ENCODE measurements at regions not wholly inside any gene's neighbourhood (a gene's known extent, or its start where the extent isn't known, plus 50 kb on each side); places are given as distances from the start of the nearest gene placed in this dataset.

DNA sequence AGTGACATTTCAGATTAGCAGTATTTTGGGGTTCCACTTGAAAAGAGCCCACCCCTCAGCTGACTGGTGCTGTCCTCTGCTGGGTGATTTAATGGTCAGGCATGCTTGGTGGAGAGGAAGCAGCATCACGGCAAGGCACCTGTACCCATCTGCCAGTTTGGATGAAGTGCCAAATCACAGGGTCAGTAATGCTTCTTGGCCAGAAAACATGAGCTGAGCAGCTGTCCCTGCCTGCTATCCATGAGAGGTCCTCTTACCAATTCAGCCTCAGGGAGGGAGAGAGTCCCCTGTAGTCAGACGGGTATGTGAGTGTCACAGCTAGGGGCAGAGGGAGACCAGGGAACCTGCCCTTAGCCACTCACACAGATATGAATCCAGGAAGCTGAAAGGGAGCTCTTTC is 137.9 kb downstream of the SEC61B start:
- DNase-seq (ENCODE audit: low read depth, low spot score): no peak
- H3K27ac ChIP-seq: no peak overlapping the region

- no peak overlapping the region for H3K27ac ChIP-seq
- no peak for DNase-seq (ENCODE audit: low read depth, low spot score)
Observed at GRCh38 chr9:99361817-99362216, 139.7 kb downstream of the SEC61B start.

DNA sequence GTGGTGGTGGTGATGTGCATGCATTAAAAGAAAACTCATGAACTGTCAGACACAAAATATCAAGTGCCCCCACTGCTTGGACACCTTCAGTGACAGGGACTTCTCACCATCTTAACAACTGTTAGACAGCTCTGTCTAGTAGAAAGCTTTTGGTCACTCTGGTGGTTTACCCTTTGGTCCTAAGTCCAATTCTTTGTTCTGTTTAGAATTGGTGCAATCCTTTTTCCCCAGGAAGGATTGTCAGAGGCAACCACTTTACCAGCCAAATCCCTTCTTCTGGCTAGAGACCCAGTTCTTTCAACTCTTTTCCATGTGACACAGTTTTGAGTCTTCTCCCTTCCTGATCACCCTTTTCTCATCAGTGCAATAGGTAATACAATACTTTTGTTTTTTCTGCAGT is 140.2 kb downstream of the SEC61B start:
- no peak for DNase-seq (ENCODE audit: low read depth, low spot score)
- no peak overlapping the region for H3K27ac ChIP-seq

DNA sequence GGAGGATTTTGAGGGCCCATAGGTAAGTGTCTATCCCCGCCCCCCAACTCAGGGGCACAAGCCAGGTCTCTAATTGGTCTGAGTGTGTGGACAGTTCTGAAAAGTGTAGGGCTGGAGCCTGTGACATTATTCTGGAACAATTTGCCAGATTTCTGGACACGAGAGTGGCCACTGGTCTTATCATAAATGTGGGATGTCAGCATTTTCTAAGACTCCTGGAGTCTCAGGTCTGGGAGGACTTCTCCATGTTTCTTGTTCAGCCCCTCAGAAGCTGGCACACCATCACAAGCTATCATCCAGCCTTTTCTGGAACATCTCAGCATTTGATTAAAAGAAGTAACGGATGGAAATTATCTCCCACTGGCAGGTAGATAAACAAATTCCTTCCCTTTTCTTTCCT is 141.4 kb downstream of the SEC61B start:
- no peak for DNase-seq (ENCODE audit: low read depth, low spot score)
- H3K27ac ChIP-seq: no peak overlapping the region

GRCh38 chr9:99365233-99365980 is 143.3 kb downstream of the SEC61B start:
- no peak for DNase-seq (ENCODE audit: low read depth, low spot score)
- H3K27ac ChIP-seq: no peak overlapping the region

DNA sequence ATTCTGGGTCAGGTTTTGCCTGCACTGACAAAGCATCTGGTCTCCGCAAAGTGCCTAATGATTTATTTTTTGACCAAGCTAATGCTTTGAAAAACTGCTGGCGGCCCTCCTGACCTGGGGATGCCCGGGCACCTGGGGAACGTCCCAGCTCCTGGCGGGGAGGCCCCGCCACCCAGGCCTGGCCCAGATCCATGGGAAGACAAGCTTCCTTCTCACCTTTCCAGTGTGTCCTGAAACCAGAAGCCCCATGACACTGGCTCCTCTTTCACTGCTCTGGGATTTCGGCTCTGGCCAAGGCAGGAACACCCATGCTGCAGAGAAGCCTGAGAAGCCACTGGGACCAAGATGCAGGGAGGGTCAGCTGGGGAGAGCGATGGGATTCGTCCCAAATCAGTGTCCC is 144.1 kb downstream of the SEC61B start:
- no peak overlapping the region for H3K27ac ChIP-seq
- DNase-seq (ENCODE audit: low read depth, low spot score): no peak

- no peak for DNase-seq (ENCODE audit: low read depth, low spot score)
- H3K27ac ChIP-seq: no peak overlapping the region
Observed at GRCh38 chr9:99366621-99367020, 144.5 kb downstream of the SEC61B start.

DNA sequence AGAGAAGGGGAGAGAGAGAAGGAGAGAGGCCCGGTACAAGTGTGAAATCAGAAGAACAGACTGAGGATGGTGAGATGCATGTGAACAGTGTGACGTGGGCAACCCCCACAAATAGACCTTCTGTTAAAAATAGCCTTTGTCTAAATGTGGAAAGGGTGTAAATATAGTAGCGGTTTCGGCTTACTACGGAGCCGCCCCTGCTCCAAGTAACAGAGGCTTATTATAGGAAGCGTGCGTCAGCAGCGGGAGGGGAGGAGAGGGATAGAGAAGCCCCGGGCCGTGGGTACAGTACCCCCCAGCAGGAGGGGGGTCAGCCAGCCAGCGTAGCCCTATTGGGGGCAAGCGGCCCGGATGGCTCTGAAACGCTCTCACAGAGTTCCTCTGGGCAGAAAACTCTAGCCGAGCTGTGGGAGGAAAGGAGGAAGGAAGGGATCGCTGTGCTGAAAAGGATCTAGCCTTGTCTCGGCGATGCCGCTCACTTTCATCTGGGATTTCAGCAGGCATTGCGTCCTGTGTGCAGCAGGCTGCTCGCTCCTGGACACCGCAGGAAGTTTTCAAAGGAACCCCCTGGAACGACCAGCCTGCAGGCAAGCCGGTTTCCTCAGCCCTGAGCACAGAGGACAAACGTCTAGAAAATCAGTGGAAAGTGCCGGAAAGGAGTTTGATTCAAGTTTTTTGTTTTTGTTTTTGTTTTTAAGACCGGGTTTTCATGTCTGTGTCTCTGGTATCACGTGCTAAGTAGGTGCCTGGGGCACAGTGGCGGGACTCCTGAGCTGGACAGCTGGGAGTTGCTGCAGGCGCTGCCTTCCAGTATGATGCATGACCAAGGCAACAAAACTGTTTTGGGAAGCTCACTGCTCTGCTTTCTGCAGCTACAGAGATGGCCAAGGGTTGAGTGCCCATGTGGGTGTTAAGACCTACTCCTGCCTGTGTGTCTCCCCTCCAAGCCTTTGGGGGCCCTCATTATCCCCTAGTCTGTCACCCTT is 146.6 kb downstream of the SEC61B start:
- DNase-seq (ENCODE audit: low read depth, low spot score): no peak
- H3K27ac ChIP-seq: no peak overlapping the region

- no peak for DNase-seq (ENCODE audit: low read depth, low spot score)
- no peak overlapping the region for H3K27ac ChIP-seq
Observed at GRCh38 chr9:99369327-99369722, 147.2 kb downstream of the SEC61B start.

DNA sequence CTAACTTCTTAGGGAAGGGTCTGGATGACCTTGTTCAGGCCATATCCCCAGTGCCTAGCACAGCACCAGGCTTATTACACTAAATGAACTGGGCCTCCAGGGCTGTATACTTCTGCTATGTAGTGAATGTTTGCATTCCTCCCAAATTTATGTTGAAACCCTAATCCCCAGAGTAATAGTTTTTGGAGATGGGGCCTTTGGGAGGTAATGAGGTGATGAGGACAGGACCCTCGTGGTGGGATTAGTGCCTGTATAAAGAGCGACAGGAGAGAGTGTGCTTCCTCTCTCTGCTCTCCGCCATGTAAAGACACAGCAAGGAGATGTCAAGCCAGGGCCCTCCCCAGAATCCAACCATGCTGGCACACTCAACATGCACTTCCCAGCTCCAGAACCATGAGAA is 148.3 kb downstream of the SEC61B start:
- DNase-seq (ENCODE audit: low read depth, low spot score): no peak
- H3K27ac ChIP-seq: no peak overlapping the region

- no peak overlapping the region for H3K27ac ChIP-seq
- no peak for DNase-seq (ENCODE audit: low read depth, low spot score)
Observed at GRCh38 chr9:99371376-99371775, 149.3 kb downstream of the SEC61B start.

GRCh38 chr9:99373912-99374311 is 151.8 kb downstream of the SEC61B start:
- DNase-seq (ENCODE audit: low read depth, low spot score): no peak
- no peak overlapping the region for H3K27ac ChIP-seq

DNA sequence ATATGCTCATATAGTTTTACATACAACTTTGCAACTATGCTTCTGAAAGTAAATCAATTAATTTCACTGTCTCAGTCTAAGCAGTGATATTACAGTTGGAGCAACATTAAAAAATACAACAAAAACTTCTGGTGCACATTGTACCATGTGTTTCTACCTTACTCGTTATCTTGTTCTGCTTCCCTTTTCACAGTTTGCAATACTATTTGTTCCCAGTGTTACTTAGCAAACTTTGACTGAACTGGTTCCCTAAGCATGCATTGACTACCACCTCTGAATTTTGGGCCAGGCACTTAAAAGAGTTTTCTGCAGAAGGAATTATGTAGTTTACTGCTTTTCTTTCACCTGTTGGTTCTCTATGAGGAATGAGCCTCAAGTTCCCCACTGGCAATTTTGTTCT is 152.7 kb downstream of the SEC61B start:
- DNase-seq (ENCODE audit: low read depth, low spot score): no peak
- H3K27ac ChIP-seq: no peak overlapping the region

- no peak for DNase-seq (ENCODE audit: low read depth, low spot score)
- H3K27ac ChIP-seq: no peak overlapping the region
Observed at GRCh38 chr9:99375481-99375880, 153.4 kb downstream of the SEC61B start.

GRCh38 chr9:99377790-99378775 is 156.0 kb downstream of the SEC61B start:
- no peak overlapping the region for H3K27ac ChIP-seq
- DNase-seq (ENCODE audit: low read depth, low spot score): no peak

DNA sequence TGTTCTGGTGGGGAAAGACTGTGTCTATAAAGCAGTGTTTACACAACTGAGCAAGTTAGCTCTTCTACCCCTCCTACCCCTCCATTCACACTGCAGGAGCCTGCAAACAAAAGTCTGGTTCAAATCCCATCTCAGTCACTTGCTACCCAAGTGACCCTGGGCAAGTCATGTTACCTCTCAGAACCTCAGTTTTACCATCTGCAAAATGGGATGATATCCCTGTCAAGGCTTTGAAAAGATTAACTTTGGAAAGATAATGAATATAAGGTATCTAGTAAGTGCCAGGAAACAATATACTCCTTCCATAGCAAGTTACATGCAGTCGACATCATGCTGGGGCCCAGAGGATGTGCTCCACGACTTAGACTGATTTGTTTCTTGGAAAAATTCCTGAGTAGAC is 161.5 kb downstream of the SEC61B start:
- DNase-seq (ENCODE audit: low read depth, low spot score): no peak
- no peak overlapping the region for H3K27ac ChIP-seq

DNA sequence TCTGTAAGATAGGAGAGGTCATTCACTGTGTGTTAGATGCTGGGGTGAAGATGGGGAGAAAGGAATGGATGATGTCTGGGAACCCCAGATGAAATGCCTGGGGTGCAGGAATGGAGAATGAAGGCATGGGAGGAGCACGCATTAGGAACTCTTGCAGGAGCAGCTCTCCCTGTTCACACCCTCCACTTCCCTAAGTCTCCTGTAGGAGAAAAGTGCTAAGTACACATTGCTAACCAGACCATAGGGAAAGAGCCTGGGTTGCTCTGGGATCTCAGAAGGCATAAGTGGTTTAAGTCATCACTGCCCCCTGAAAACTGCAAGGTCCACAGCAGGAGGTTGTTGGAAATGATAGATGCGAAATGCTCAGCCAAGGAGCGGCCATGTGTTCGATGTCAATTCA is 163.1 kb downstream of the SEC61B start:
- no peak for DNase-seq (ENCODE audit: low read depth, low spot score)
- no peak overlapping the region for H3K27ac ChIP-seq

DNA sequence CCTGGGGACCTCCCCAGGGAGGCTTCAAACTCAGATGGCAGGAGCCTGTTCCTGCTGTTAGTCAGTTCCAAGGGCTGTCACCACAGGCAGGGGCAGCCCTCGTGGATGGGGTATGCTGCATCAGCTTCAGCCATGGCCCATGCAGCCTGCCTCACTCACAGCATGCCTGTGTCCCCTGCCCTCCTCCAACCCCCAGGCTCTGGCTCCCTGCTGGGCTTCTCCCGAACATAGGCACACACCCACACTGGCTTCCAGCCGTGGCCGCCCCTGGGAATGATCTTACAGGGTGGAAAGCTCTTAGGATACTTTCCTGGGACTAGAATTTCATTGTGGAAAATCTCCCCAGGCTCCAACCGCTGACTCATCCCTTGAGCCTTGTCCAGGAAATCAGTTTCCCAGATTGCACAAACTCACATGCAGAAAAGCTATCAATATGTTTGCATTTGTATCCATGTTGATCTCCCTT is 163.8 kb downstream of the SEC61B start:
- no peak for DNase-seq (ENCODE audit: low read depth, low spot score)
- no peak overlapping the region for H3K27ac ChIP-seq

DNA sequence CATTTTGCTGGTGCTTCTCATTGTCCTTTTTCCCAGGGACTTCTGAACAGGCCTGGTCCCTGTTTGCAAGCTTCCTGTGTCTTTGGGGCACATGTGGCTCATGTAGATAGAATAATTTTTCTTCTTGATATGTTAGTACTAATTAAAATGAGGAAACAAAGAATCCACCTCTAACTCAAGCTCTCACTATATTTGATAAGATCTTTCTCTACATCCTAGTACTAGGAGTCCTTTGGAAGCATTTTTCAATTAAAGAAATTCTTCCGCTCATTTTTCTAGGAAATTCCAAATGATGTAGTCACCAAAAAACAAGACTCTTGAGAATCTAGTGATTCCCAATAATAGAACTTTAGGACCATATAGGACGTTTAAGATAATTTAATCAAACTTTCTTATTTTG is 165.3 kb downstream of the SEC61B start:
- no peak for DNase-seq (ENCODE audit: low read depth, low spot score)
- H3K27ac ChIP-seq: no peak overlapping the region
